ENCODE measurements at regions not wholly inside any gene's neighbourhood (a gene's known extent, or its start where the extent isn't known, plus 50 kb on each side); places are given as distances from the start of the nearest gene placed in this dataset.

GRCh38 chr4:135144498-135144897, 942.9 kb upstream of the PABPC4L start:
- H2AFZ ChIP-seq (ENCODE audit: low read depth): peak overlapping the region; percentile 5
- no peak for TF ChIP-seq CTCF (conservative IDR thresholded peaks at IDR 0.05; ENCODE audit: low read depth, low read length)
- no peaks in the 10 kb centered on the region for H4K20me1 ChIP-seq (ENCODE audit: insufficient read depth)
- H3K4me2 ChIP-seq: no peak overlapping the region
- no peaks in the 10 kb centered on the region for H3K4me1 ChIP-seq (ENCODE audit: low read depth, poor library complexity, severe bottlenecking)
- H3K36me3 ChIP-seq (ENCODE audit: insufficient read depth): no peaks in the 10 kb centered on the region
- H3K4me3 ChIP-seq (IDR thresholded peaks at IDR 0.05; ENCODE audit: insufficient read depth, low read depth, low read length): no peak overlapping the region
- H3K79me2 ChIP-seq (ENCODE audit: insufficient read depth, low read depth): no peaks in the 10 kb centered on the region
- no peaks in the 10 kb centered on the region for H3K27me3 ChIP-seq (ENCODE audit: insufficient read depth, low read depth)
- no peak overlapping the region for H3K27ac ChIP-seq
- H3K9ac ChIP-seq: no peak overlapping the region

- H2AFZ ChIP-seq (ENCODE audit: low read depth): no peak overlapping the region
- no peak for TF ChIP-seq CTCF (conservative IDR thresholded peaks at IDR 0.05; ENCODE audit: low read depth, low read length)
- H4K20me1 ChIP-seq (ENCODE audit: insufficient read depth): no peaks in the 10 kb centered on the region
- H3K9ac ChIP-seq: no peak overlapping the region
- H3K79me2 ChIP-seq (ENCODE audit: insufficient read depth, low read depth): no peaks in the 10 kb centered on the region
- no peaks in the 10 kb centered on the region for H3K27me3 ChIP-seq (ENCODE audit: insufficient read depth, low read depth)
- no peak overlapping the region for H3K4me2 ChIP-seq
- no peak overlapping the region for H3K4me3 ChIP-seq (IDR thresholded peaks at IDR 0.05; ENCODE audit: insufficient read depth, low read depth, low read length)
- no peaks in the 10 kb centered on the region for H3K36me3 ChIP-seq (ENCODE audit: insufficient read depth)
- H3K27ac ChIP-seq: no peak overlapping the region
- no peaks in the 10 kb centered on the region for H3K4me1 ChIP-seq (ENCODE audit: low read depth, poor library complexity, severe bottlenecking)
These were observed 922.6 kb upstream of the PABPC4L start for GRCh38 chr4:135124196-135124595.

GRCh38 chr4:135123632-135124031, 922.0 kb upstream of the PABPC4L start:
- H3K4me2 ChIP-seq: no peak overlapping the region
- no peaks in the 10 kb centered on the region for H4K20me1 ChIP-seq (ENCODE audit: insufficient read depth)
- no peaks in the 10 kb centered on the region for H3K4me1 ChIP-seq (ENCODE audit: low read depth, poor library complexity, severe bottlenecking)
- H3K4me3 ChIP-seq (IDR thresholded peaks at IDR 0.05; ENCODE audit: insufficient read depth, low read depth, low read length): no peak overlapping the region
- no peak overlapping the region for H3K27ac ChIP-seq
- no peaks in the 10 kb centered on the region for H3K36me3 ChIP-seq (ENCODE audit: insufficient read depth)
- no peaks in the 10 kb centered on the region for H3K79me2 ChIP-seq (ENCODE audit: insufficient read depth, low read depth)
- TF ChIP-seq CTCF (conservative IDR thresholded peaks at IDR 0.05; ENCODE audit: low read depth, low read length): no peak
- no peaks in the 10 kb centered on the region for H3K27me3 ChIP-seq (ENCODE audit: insufficient read depth, low read depth)
- H3K9ac ChIP-seq: no peak overlapping the region
- H2AFZ ChIP-seq (ENCODE audit: low read depth): no peak overlapping the region

GRCh38 chr4:135122457-135122856, 920.9 kb upstream of the PABPC4L start:
- H3K79me2 ChIP-seq (ENCODE audit: insufficient read depth, low read depth): no peaks in the 10 kb centered on the region
- no peaks in the 10 kb centered on the region for H4K20me1 ChIP-seq (ENCODE audit: insufficient read depth)
- no peak overlapping the region for H3K27ac ChIP-seq
- H3K27me3 ChIP-seq (ENCODE audit: insufficient read depth, low read depth): no peaks in the 10 kb centered on the region
- no peak overlapping the region for H3K4me2 ChIP-seq
- H2AFZ ChIP-seq (ENCODE audit: low read depth): no peak overlapping the region
- no peak overlapping the region for H3K4me3 ChIP-seq (IDR thresholded peaks at IDR 0.05; ENCODE audit: insufficient read depth, low read depth, low read length)
- no peaks in the 10 kb centered on the region for H3K4me1 ChIP-seq (ENCODE audit: low read depth, poor library complexity, severe bottlenecking)
- no peak for TF ChIP-seq CTCF (conservative IDR thresholded peaks at IDR 0.05; ENCODE audit: low read depth, low read length)
- no peak overlapping the region for H3K9ac ChIP-seq
- H3K36me3 ChIP-seq (ENCODE audit: insufficient read depth): no peaks in the 10 kb centered on the region

GRCh38 chr4:135120195-135120594, 918.6 kb upstream of the PABPC4L start:
- Histone ChIP-seq H3K36me3 (ENCODE audit: insufficient read depth) (no peaks in the 10 kb centered on the region), H3K79me2 (ENCODE audit: insufficient read depth, low read depth) (no peaks in the 10 kb centered on the region), H3K4me2 (no peak overlapping the region), H4K20me1 (ENCODE audit: insufficient read depth) (no peaks in the 10 kb centered on the region), H3K9ac (no peak overlapping the region), H3K27me3 (ENCODE audit: insufficient read depth, low read depth) (no peaks in the 10 kb centered on the region), H3K4me3 (IDR thresholded peaks at IDR 0.05; ENCODE audit: insufficient read depth, low read depth, low read length) (no peak overlapping the region), H2AFZ (ENCODE audit: low read depth) (no peak overlapping the region), H3K4me1 (ENCODE audit: low read depth, poor library complexity, severe bottlenecking) (no peaks in the 10 kb centered on the region), H3K27ac (no peak overlapping the region)
- TF ChIP-seq CTCF (conservative IDR thresholded peaks at IDR 0.05; ENCODE audit: low read depth, low read length): no peak
